ENCODE measurements at regions not wholly inside any gene's neighbourhood (a gene's known extent, or its start where the extent isn't known, plus 50 kb on each side); places are given as distances from the start of the nearest gene placed in this dataset.

- DNase-seq (ENCODE audit: low spot score), result no peak
These were observed 375.0 kb upstream of the C1orf174 start for GRCh38 chr1:4275083-4275482.

- no peak for DNase-seq (ENCODE audit: low spot score)
These were observed 376.2 kb upstream of the C1orf174 start for GRCh38 chr1:4276238-4276637.

GRCh38 chr1:4277598-4277997, 376.8 kb upstream of the AJAP1 start:
- no peak for DNase-seq (ENCODE audit: low spot score)

GRCh38 chr1:4284976-4285375, 369.4 kb upstream of the AJAP1 start:
- no peak for DNase-seq (ENCODE audit: low spot score)

- DNase-seq (ENCODE audit: low spot score), result no peak
These were observed 361.5 kb upstream of the AJAP1 start for GRCh38 chr1:4292861-4293260.

- DNase-seq (ENCODE audit: low spot score), result no peak
These were observed 355.9 kb upstream of the AJAP1 start for GRCh38 chr1:4298361-4299083.

- no peak for DNase-seq (ENCODE audit: low spot score)
These were observed 353.4 kb upstream of the AJAP1 start for GRCh38 chr1:4301007-4301406.

- no peak for DNase-seq (ENCODE audit: low spot score)
These were observed 351.1 kb upstream of the AJAP1 start for GRCh38 chr1:4303303-4303702.

- no peak for DNase-seq (ENCODE audit: low spot score)
These were observed 348.7 kb upstream of the AJAP1 start for GRCh38 chr1:4305526-4306301.

- DNase-seq (ENCODE audit: low spot score), result no peak
These were observed 347.6 kb upstream of the AJAP1 start for GRCh38 chr1:4306559-4307467.

- no peak for DNase-seq (ENCODE audit: low spot score)
These were observed 347.0 kb upstream of the AJAP1 start for GRCh38 chr1:4307468-4307845.

- no peak for DNase-seq (ENCODE audit: low spot score)
These were observed 346.4 kb upstream of the AJAP1 start for GRCh38 chr1:4307911-4308545.

GRCh38 chr1:4308806-4309205, 345.6 kb upstream of the AJAP1 start:
- no peak for DNase-seq (ENCODE audit: low spot score)

- DNase-seq (ENCODE audit: low spot score), result no peak
These were observed 344.6 kb upstream of the AJAP1 start for GRCh38 chr1:4309676-4310320.

GRCh38 chr1:4310396-4310923, 343.9 kb upstream of the AJAP1 start:
- DNase-seq (ENCODE audit: low spot score), result no peak

GRCh38 chr1:4312024-4312423, 342.4 kb upstream of the AJAP1 start:
- DNase-seq (ENCODE audit: low spot score), result no peak

- no peak for DNase-seq (ENCODE audit: low spot score)
These were observed 339.2 kb upstream of the AJAP1 start for GRCh38 chr1:4315202-4315601.

GRCh38 chr1:4317207-4317606, 337.2 kb upstream of the AJAP1 start:
- no peak for DNase-seq (ENCODE audit: low spot score)

- no peak for DNase-seq (ENCODE audit: low spot score)
These were observed 335.7 kb upstream of the AJAP1 start for GRCh38 chr1:4318720-4319119.

- no peak for DNase-seq (ENCODE audit: low spot score)
These were observed 334.9 kb upstream of the AJAP1 start for GRCh38 chr1:4319496-4319895.

GRCh38 chr1:4322881-4323280, 331.5 kb upstream of the AJAP1 start:
- DNase-seq (ENCODE audit: low spot score), result no peak

Data from AG20443 (cell line).